NCI-H510A treated with DMSO at 0.1 percent for 48 hours (cell line): ENCODE measurements at regions not wholly inside any gene's neighbourhood (a gene's known extent, or its start where the extent isn't known, plus 50 kb on each side); places are given as distances from the start of the nearest gene placed in this dataset.
"Not testable (repeated sequence)": the region's sequence is repeated elsewhere in the genome, so short reads cannot be mapped to it uniquely, and the experiment has no call there.

Experiments used
- DNase-seq: peaks from one replicate; lab custom pipeline; 2025; lab: John Stamatoyannopoulos, UW

- no peak for DNase-seq
Measured at GRCh38 chr5:166860426-166860825, 1431.0 kb upstream of the WWC1 start.

GRCh38 chr5:166862581-166862980 lies 1428.9 kb upstream of the WWC1 start:
- DNase-seq, result no peak

- no peak for DNase-seq
Measured at GRCh38 chr5:166865206-166865605, 1426.2 kb upstream of the WWC1 start.

- no peak for DNase-seq
Measured at GRCh38 chr5:166880456-166880855, 1411.0 kb upstream of the WWC1 start.

GRCh38 chr5:166881802-166882201 lies 1409.6 kb upstream of the WWC1 start:
- no peak for DNase-seq

- DNase-seq, result no peak
Measured at GRCh38 chr5:166883016-166883415, 1408.4 kb upstream of the WWC1 start.

GRCh38 chr5:166898166-166898565 lies 1393.3 kb upstream of the WWC1 start:
- DNase-seq, result no peak

GRCh38 chr5:166899343-166899742 lies 1392.1 kb upstream of the WWC1 start:
- DNase-seq, result no peak

- no peak for DNase-seq
Measured at GRCh38 chr5:166904571-166904970, 1386.9 kb upstream of the WWC1 start.

GRCh38 chr5:166906991-166907713 lies 1384.3 kb upstream of the WWC1 start:
- no peak for DNase-seq

- DNase-seq, result no peak
Measured at GRCh38 chr5:166909040-166909439, 1382.4 kb upstream of the WWC1 start.

- DNase-seq, result no peak
Measured at GRCh38 chr5:166909926-166910325, 1381.5 kb upstream of the WWC1 start.

GRCh38 chr5:166910995-166911394 lies 1380.5 kb upstream of the WWC1 start:
- no peak for DNase-seq

- no peak for DNase-seq
Measured at GRCh38 chr5:166916021-166916420, 1375.4 kb upstream of the WWC1 start.

- DNase-seq, result no peak
Measured at GRCh38 chr5:166926138-166926537, 1365.3 kb upstream of the WWC1 start.

- not testable (repeated sequence) for DNase-seq
Measured at GRCh38 chr5:166926806-166927475, 1364.5 kb upstream of the WWC1 start.

- DNase-seq, result no peak
Measured at GRCh38 chr5:166936351-166936750, 1355.1 kb upstream of the WWC1 start.

GRCh38 chr5:166938071-166938470 lies 1353.4 kb upstream of the WWC1 start:
- DNase-seq, result no peak

GRCh38 chr5:166942948-166943347 lies 1348.5 kb upstream of the WWC1 start:
- no peak for DNase-seq

- no peak for DNase-seq
Measured at GRCh38 chr5:166947045-166947444, 1344.4 kb upstream of the WWC1 start.

GRCh38 chr5:166948679-166949078 lies 1342.8 kb upstream of the WWC1 start:
- DNase-seq, result no peak

GRCh38 chr5:166952048-166952447 lies 1339.4 kb upstream of the WWC1 start:
- DNase-seq, result no peak

GRCh38 chr5:166957782-166958181 lies 1333.7 kb upstream of the WWC1 start:
- no peak for DNase-seq

- no peak for DNase-seq
Measured at GRCh38 chr5:166959766-166960165, 1331.7 kb upstream of the WWC1 start.
